Esophagus muscularis mucosa (tissue), 4 donors: ENCODE measurements at regions not wholly inside any gene's neighbourhood (a gene's known extent, or its start where the extent isn't known, plus 50 kb on each side); places are given as distances from the start of the nearest gene placed in this dataset.

Source experiments
- DNase-seq: peaks from one replicate; pipeline ENCODE4 v3.0.0-alpha.2; 2017; ENCODE audit errors: extremely low spot score
- H3K27ac ChIP-seq, 4 donors: fragments of 200-600 bp; sonication (generic); replicated peaks in 1 of 4; 1 replicate in 3 of 4; 2 replicates in 1 of 4; pipeline ENCODE4 v1.5.1; 2016 to 2019; ENCODE audit warnings: mild to moderate bottlenecking in 1 of 4
- H3K27me3 ChIP-seq, 4 donors: fragments of 200-600 bp; sonication (generic); one replicate each; pipeline versions ENCODE4 v1.5.1 to v1.6.0; 2016 to 2019
- H3K36me3 ChIP-seq, 4 donors: fragments of 200-600 bp; sonication (generic); one replicate each; pipeline ENCODE4 v1.5.1; 2016 to 2019
- H3K4me1 ChIP-seq, 4 donors: fragments of 200-600 bp; sonication (generic); one replicate each; pipeline ENCODE4 v1.5.1; 2016 to 2019
- H3K4me3 ChIP-seq, 4 donors: fragments of 200-600 bp; sonication (generic); 1 replicate in 2 of 4; 2 replicates in 2 of 4; pipeline ENCODE4 v1.5.1; 2016 to 2019; ENCODE audit warnings: mild to moderate bottlenecking in 4 of 4, moderate library complexity in 1 of 4
- H3K9me3 ChIP-seq, 4 donors: fragments of 200-600 bp; sonication (generic); 1 replicate in 3 of 4; 2 replicates in 1 of 4; pipeline ENCODE4 v1.5.1; 2016 to 2019
- CTCF ChIP-seq, 3 experiments: fragments of 200-600 bp in 2 of 3; fragments of 450-650 bp in 1 of 3; sonication (generic) in 2 of 3; IDR thresholded peaks; one replicate each; pipeline ENCODE4 v1.5.1; 2017 to 2019; ENCODE audit warnings: antibody characterized with exemption in 3 of 3, mild to moderate bottlenecking in 2 of 3, moderate library complexity in 1 of 3
- EP300 ChIP-seq: sonication (generic); formaldehyde crosslinking; IDR thresholded peaks from one replicate; pipeline ENCODE4 v1.6.1; 2017; ENCODE audit warnings: antibody characterized with exemption
- POLR2A ChIP-seq: fragments of 450-650 bp; IDR thresholded peaks from one replicate; pipeline ENCODE4 v1.6.1; 2017; ENCODE audit warnings: antibody characterized with exemption, moderate library complexity, mild to moderate bottlenecking, low read depth
- POLR2AphosphoS5 ChIP-seq, 2 donors: sonication (generic); formaldehyde crosslinking; IDR thresholded peaks; one replicate each; pipeline ENCODE4 v1.6.1; 2017; ENCODE audit warnings: antibody characterized with exemption in 2 of 2
- WGBS: methylation state at CpG from one replicate; pipeline ENCODE4 v1.1.5; 2018; 5-methylcytosine and 5-hydroxymethylcytosine counted together
- intact Hi-C: fragments of 100-400 bp; cut with DNase I; formaldehyde crosslinking; loops from one replicate; pipeline ENCODE4 v1.15.1; 2023

DNA sequence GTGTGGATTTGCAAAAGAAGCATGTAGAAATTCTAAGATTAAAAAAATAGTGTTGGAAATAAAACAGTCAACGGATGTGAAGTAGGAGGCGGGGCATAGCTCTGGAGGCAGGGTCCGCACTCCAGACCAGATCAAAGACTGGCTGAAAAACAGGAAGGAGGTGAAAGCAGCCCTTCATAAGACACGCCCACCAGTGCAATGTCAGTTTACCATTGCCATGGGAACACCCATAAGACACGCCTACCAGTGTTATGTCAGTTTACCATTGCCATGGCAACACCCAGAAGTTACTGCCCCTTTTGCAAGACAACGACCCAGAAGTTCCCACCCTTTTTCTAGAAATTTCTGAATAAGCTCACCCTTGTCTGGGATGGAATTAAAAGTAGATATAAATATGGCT, 87.1 kb downstream of the FZD10 start:
- no peak for TF ChIP-seq EP300
- TF ChIP-seq POLR2AphosphoS5 (IDR thresholded peaks at IDR 0.05): no peak
- no peak for TF ChIP-seq CTCF (IDR thresholded peaks at IDR 0.05)
- TF ChIP-seq POLR2A: no peak
- Histone ChIP-seq H3K4me3 (no peak overlapping the region), H3K27me3 (peaks cover 0 to 19% (median 0%) of the 10 kb centered on the region in 4 donors), H3K4me1 (no peaks in the 10 kb centered on the region), H3K36me3 (no peaks in the 10 kb centered on the region), H3K27ac (no peak overlapping the region), H3K9me3 (no peaks in the 10 kb centered on the region)
- intact Hi-C loops: no loop called here
- 78% methylated on average over 6 of the region's 6 CpGs for WGBS
- DNase-seq: no peak

GRCh38 chr12:130251236-130251780, 86.4 kb upstream of the PIWIL1 start:
- no peaks in the 10 kb centered on the region for H3K4me1 ChIP-seq
- H3K4me3 ChIP-seq: no peak overlapping the region
- no peaks in the 10 kb centered on the region for H3K36me3 ChIP-seq
- no peaks in the 10 kb centered on the region for H3K9me3 ChIP-seq
- DNase-seq: no peak
- no peak for TF ChIP-seq CTCF (IDR thresholded peaks at IDR 0.05)
- TF ChIP-seq POLR2AphosphoS5 (IDR thresholded peaks at IDR 0.05): no peak
- no peak for TF ChIP-seq POLR2A
- intact Hi-C loops: no loop called here
- H3K27ac ChIP-seq: no peak overlapping the region
- H3K27me3 ChIP-seq: peaks cover 0 to 19% (median 0%) of the 10 kb centered on the region in 4 donors
- 50% methylated on average over 5 of the region's 5 CpGs for WGBS

DNA sequence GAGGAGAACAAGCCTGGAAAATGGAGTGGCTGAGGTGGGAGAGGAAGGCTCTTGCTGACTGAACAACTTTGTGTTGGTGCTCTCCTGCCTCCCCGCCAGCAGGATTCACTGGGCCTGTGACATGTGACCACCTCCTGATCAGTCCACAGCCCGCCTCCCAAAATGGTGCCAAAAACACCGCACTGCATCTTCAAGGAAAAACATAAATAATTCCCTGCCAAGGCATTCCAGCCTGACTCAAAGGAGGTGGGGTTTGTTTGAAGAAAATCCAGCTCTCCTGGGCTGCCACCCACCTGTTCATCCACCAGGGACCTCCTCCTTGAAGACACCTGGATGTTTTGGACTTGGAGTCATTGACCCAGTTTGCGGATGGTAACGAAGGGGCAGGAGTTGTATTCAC, 83.8 kb upstream of the PIWIL1 start:
- H3K27ac ChIP-seq: no peak overlapping the region
- no peak for DNase-seq
- WGBS: 92% methylated on average over 5 of the region's 5 CpGs
- no peaks in the 10 kb centered on the region for H3K9me3 ChIP-seq
- H3K4me1 ChIP-seq: no peaks in the 10 kb centered on the region
- H3K4me3 ChIP-seq: no peak overlapping the region
- TF ChIP-seq POLR2AphosphoS5 (IDR thresholded peaks at IDR 0.05) (no peak), POLR2A (no peak), EP300 (no peak), CTCF (IDR thresholded peaks at IDR 0.05) (no peak)
- intact Hi-C loops: no loop called here
- peaks cover 0 to 25% (median 0%) of the 10 kb centered on the region in 4 donors for H3K27me3 ChIP-seq
- no peaks in the 10 kb centered on the region for H3K36me3 ChIP-seq

DNA sequence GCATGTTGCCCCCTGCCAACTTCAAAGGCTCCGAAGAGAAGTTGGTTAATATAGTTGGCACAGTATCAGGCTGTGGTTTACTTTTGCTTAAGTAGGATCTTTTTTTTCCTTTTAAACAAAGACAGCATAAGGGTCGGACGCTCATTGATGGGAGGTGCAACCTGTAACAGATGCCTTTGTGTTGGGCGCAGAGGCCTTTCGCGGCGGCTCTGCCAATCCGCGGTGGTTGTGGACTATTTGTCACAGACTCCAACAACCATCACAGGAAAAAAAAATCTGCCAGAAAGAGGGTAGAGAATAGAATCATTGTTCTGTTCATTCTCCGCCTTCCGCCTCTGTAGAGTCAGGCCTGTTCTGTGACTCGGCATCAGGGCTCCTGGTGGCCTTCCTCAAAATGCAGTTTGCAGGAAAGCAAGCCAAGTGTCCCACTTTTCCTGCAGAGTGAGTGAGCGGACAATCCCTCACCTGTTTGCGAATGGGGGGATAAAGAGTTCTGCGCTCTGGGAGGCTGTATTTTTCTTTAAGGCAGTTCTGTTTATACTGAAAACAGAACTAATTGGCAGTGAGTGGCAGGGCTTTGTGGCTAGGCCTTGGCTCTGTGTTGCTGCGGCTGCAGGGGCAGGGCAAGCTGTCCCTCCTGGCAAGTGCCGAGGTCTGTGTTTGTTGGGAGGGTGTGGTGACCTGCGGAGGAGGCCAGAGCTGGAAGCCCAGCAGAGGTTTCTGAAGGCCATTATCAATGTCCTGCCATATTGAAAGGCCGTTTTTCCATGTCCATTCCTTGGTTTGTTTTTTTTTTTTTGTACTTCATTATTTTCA, 83.0 kb upstream of the PIWIL1 start:
- H3K4me3 ChIP-seq: no peak overlapping the region
- WGBS: 69% methylated on average over 18 of the region's 19 CpGs
- intact Hi-C loops: no loop called here
- no peaks in the 10 kb centered on the region for H3K4me1 ChIP-seq
- TF ChIP-seq CTCF (IDR thresholded peaks at IDR 0.05) (no peak), POLR2A (no peak), POLR2AphosphoS5 (IDR thresholded peaks at IDR 0.05) (no peak), EP300 (no peak)
- no peaks in the 10 kb centered on the region for H3K36me3 ChIP-seq
- DNase-seq: no peak
- H3K27ac ChIP-seq: no peak overlapping the region
- peaks cover 0 to 21% (median 0%) of the 10 kb centered on the region in 4 donors for H3K27me3 ChIP-seq
- no peaks in the 10 kb centered on the region for H3K9me3 ChIP-seq
